SU-DHL-6 (cell line): ENCODE measurements at regions not wholly inside any gene's neighbourhood (a gene's known extent, or its start where the extent isn't known, plus 50 kb on each side); places are given as distances from the start of the nearest gene placed in this dataset.

Experiments used
- CTCF ChIP-seq: fragments of 200-600 bp; sonication (generic); IDR thresholded peaks from one replicate; pipeline ENCODE4 v1.5.1; 2017; ENCODE audit warnings: antibody characterized with exemption, mild to moderate bottlenecking, low read length, moderate library complexity; ENCODE audit not compliant: insufficient read depth, poor library complexity, severe bottlenecking
- EZH2phosphoT487 ChIP-seq: fragments of 200-600 bp; sonication (generic), shearing (Covaris generic); conservative IDR thresholded peaks from 2 replicates; pipeline ENCODE4 v1.6.1; 2018; ENCODE audit warnings: mild to moderate bottlenecking, antibody characterized with exemption, low read length, moderate library complexity, mixed read lengths

DNA sequence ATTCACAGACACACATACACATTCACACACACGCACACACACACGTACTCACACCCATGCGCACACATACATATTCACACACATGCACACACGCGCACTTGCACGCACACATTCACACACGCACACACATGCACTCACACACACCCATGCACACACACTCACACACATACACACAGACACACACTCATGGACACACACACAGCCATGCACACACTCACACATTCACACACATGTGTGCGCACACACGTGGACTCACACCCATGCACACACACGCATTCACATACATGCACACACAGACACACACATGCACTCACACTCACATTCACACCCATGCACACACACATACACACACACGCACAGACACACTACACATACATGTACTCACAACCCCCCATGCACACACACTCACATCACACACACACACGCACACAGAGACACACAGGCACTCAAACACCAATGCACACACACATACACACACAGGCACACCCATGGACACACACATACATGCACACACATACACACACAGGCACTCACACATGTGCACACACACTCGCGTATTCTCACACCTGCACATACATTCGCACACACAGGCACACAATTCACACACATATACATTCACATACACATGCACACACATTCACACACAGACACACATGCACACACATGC, 589.1 kb downstream of the PTPRU start:
- TF ChIP-seq CTCF (no peak), EZH2phosphoT487 (no peak)
